NOMO-1 treated with dmso at 0.1 percent for 144 hours (cell line): ENCODE measurements at regions not wholly inside any gene's neighbourhood (a gene's known extent, or its start where the extent isn't known, plus 50 kb on each side); places are given as distances from the start of the nearest gene placed in this dataset.

ENCODE experiments used
- DNase-seq: peaks from one replicate; lab custom pipeline; 2025; ENCODE audit not compliant: unreplicated experiment; lab: John Stamatoyannopoulos, UW

GRCh38 chr13:91074091-91074490 is 273.4 kb upstream of the MIR17HG start:
- DNase-seq = no peak

GRCh38 chr13:91076830-91077229 is 270.7 kb upstream of the MIR17HG start:
- no peak for DNase-seq

- DNase-seq = no peak
Observed at GRCh38 chr13:91078093-91078679, 269.3 kb upstream of the MIR17HG start.

- no peak for DNase-seq
Observed at GRCh38 chr13:91079176-91079575, 268.3 kb upstream of the MIR17HG start.

- no peak for DNase-seq
Observed at GRCh38 chr13:91085127-91085526, 262.4 kb upstream of the MIR17HG start.

- DNase-seq = no peak
Observed at GRCh38 chr13:91086936-91087716, 260.4 kb upstream of the MIR17HG start.

GRCh38 chr13:91097269-91097668 is 250.2 kb upstream of the MIR17HG start:
- DNase-seq = no peak

GRCh38 chr13:91099877-91100276 is 247.6 kb upstream of the MIR17HG start:
- no peak for DNase-seq

- DNase-seq = no peak
Observed at GRCh38 chr13:91100944-91101343, 246.5 kb upstream of the MIR17HG start.

- DNase-seq = no peak
Observed at GRCh38 chr13:91101381-91101780, 246.1 kb upstream of the MIR17HG start.

GRCh38 chr13:91105270-91105669 is 242.2 kb upstream of the MIR17HG start:
- DNase-seq = no peak

GRCh38 chr13:91106565-91106964 is 240.9 kb upstream of the MIR17HG start:
- no peak for DNase-seq

- no peak for DNase-seq
Observed at GRCh38 chr13:91108315-91108714, 239.2 kb upstream of the MIR17HG start.

- DNase-seq = no peak
Observed at GRCh38 chr13:91111476-91112200, 235.8 kb upstream of the MIR17HG start.

GRCh38 chr13:91112201-91112923 is 235.1 kb upstream of the MIR17HG start:
- no peak for DNase-seq

- DNase-seq = no peak
Observed at GRCh38 chr13:91112924-91113277, 234.6 kb upstream of the MIR17HG start.

GRCh38 chr13:91115776-91116175 is 231.7 kb upstream of the MIR17HG start:
- peak; percentile 52 for DNase-seq

GRCh38 chr13:91117351-91117750 is 230.1 kb upstream of the MIR17HG start:
- DNase-seq = no peak

GRCh38 chr13:91119643-91120042 is 227.8 kb upstream of the MIR17HG start:
- no peak for DNase-seq

GRCh38 chr13:91122766-91123165 is 224.7 kb upstream of the MIR17HG start:
- no peak for DNase-seq

- no peak for DNase-seq
Observed at GRCh38 chr13:91123456-91124127, 223.9 kb upstream of the MIR17HG start.
